Brain pericyte (primary cell): ENCODE measurements at regions not wholly inside any gene's neighbourhood (a gene's known extent, or its start where the extent isn't known, plus 50 kb on each side); places are given as distances from the start of the nearest gene placed in this dataset.

Source experiments
- DNase-seq: peaks from one replicate; pipeline ENCODE4 v3.0.0-alpha.2; 2012; ENCODE audit warnings: low read depth, low spot score

DNA sequence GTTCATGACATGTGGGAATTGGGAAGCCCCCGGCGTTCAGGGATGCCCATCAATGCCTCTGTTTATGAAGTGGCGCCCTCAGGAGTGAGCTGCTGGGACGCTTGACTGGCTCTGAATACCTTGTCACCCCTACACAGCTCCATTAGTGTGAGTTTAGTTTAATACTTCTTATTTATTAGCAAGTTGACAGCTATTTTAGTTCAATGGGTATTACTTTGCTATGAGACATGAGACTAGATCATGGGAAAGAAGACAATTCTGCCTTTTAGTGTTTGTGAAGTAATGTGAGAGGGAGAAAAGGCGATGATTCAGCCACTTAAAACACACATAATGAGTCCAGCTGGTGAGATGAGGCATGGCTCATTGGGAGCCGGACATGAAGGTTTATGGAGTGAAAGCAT, 678.5 kb downstream of the NR2F2 start:
- DNase-seq = no peak

DNA sequence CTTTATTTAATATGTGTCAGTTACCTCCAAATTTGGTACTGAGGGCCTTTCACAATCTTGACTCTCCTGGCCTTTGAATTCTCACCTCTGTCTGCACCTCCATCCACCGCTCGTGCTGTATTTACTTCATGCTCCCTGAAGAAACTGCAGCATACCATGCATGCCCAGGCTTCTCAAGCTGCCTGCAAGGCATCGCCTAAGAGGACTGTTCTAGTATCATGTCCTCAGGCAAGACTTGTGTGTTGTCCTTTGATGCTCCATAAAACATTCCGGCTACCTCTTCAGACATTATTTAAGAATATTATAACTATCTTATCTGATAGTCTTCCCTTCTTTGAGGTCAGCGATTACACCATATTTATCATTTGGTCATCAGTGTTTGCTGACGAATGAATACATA, 682.5 kb downstream of the NR2F2 start:
- DNase-seq = no peak

DNA sequence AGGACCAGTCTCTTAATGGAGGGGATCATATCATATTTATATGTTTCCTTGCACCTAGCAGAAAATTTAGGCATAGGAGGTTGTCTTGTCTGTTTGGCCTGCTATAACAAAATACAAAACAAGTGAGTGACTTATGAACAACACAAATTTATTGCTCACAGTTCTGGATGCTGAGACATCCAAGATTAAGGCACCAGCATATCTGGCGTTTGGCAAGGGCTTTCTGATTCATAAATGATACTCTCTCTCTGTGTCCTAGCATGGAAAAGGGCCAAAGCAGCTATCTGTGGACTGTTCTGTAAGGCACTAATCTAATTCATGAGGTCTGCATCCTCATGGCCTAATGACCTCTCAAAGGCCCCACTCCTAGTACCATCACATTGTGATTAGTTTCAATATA, 683.0 kb downstream of the NR2F2 start:
- no peak for DNase-seq

GRCh38 chr15:97014001-97014400, 683.5 kb downstream of the NR2F2 start:
- DNase-seq = no peak

- DNase-seq = no peak
Measured at GRCh38 chr15:97023488-97023844, 693.0 kb downstream of the NR2F2 start.

DNA sequence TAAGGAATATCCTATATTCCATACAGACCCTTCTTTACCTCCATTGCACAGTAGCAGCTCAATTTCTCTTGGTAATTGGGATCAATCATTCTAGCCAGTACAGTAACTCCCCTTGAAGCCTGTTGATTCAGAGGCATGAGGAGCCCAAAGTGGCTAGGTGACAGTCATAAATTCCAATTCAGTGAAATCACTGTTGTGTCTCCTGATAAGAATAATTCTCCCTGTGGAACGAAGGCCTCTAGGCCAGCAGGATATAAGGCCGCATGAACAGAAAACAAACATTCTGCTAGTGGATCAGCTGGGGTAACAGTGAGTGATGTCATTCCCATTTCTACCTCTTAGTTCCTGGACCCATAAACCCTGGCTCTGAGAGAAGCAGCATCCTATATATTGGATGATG, 696.3 kb downstream of the NR2F2 start:
- DNase-seq = no peak

DNA sequence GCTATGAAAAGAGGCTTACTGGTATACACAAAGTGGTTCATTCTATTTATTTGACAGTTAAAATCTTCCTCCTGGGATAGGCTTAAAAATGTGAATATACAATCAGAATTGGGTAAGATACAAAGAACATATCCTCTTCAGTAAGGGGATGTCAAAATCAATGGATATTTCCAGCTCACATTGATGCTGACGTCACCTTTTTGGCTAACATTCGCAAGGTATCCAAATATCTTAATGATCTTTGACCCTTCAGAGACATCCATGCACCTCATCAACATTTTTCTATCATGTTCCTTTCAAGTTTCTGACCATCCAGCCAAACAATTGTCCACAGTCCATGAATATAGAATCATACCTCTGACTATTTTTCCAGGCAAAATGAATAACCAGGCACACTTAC, 697.3 kb downstream of the NR2F2 start:
- DNase-seq = no peak

- DNase-seq = no peak
Measured at GRCh38 chr15:97030251-97030650, 699.8 kb downstream of the NR2F2 start.

DNA sequence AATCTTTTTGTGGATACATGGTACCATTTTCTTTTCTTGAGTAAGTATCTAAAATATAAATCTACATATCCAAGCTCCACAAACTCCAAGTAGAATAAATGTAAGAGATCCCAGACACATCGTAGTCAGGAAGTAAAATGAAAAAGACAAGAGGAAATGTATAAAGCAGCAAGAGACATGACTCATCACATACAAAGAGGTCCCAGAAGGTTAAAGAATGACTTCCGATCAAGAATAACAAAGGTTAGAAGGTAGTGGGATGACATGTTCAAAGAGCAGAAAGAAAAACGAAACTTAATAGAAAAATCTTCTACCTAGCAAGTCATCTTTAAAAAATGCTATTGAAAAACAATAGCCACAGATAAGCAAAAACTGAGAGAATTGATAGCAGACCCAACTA, 705.8 kb downstream of the NR2F2 start:
- DNase-seq = no peak

DNA sequence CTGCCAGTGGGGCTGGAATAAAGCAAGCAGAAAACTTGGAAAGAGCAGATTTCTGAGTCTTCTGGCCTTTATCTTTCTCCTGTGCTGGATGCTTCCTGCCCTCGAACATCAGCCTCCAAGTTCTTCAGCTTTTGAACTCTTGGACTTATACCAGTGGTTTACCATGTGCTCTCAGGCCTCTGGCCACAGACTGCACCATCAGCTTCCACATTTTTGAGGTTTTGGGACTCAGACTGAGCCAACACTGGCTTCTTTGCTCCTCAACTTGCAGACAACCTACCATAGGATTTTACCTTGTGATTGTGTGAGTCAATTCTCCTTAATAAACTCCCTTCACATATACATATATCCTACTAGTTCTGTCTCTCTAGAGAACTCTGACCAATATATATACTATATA, 706.6 kb downstream of the NR2F2 start:
- DNase-seq = no peak

GRCh38 chr15:97045666-97046421, 715.3 kb downstream of the NR2F2 start:
- no peak for DNase-seq

DNA sequence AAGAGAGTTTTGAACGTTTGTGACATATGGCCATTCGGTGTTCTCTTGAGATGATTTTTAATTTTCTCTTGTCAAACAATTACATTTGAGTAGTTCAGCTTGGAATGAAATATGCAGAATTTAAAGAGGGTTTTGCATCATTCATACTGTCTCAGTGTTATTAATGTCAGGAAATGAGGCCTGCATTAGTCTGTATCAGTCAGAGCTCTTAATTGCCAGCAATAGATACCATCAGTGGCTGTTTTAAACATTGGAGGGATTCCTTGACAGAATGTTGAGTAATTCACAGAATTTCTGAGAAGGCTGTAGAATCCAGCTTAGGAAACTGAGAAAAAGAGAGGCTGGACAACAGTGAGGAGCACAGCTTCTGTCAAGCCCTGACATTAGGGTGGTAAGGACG, 722.0 kb downstream of the NR2F2 start:
- no peak for DNase-seq

DNA sequence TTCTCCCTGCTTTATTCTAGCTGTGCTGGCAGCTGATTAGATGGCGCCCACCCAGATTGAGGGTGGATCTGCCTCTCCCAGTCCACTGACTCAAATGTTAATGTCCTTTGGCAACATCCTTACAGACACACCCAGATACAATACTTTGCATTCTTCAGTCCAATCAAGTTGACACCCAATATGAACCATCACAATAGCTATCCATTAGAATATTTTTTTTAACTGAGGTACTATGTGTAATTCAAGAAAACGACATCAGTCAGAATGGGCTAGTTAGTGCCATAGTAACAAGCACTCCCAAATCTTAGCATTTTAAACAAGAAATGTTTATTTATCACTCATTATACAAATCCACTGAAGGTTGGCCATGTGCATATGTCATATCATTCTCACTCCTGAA, 723.1 kb downstream of the NR2F2 start:
- no peak for DNase-seq

- no peak for DNase-seq
Measured at GRCh38 chr15:97057503-97057902, 727.0 kb downstream of the NR2F2 start.

GRCh38 chr15:97059281-97059680, 728.8 kb downstream of the NR2F2 start:
- no peak for DNase-seq

- DNase-seq = no peak
Measured at GRCh38 chr15:97061392-97061791, 730.9 kb downstream of the NR2F2 start.

DNA sequence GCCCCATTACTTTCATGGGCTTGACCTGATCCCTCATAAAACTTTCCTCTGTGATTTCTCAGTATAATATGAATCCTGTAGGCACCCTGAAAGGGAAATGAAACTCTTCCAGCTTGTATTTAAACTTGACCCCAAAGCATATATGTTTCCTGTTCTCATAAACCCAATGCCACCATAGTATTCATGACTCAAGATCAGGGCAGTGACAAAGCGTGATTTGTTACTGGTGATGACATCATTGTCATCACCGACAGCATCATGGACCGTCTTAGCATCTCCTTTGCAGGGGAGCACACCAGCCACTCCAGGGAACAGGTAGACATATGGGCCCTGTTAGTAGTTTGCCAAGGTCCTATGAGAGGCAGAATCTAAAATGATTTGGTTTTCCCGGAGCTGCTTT, 741.2 kb downstream of the NR2F2 start:
- no peak for DNase-seq

DNA sequence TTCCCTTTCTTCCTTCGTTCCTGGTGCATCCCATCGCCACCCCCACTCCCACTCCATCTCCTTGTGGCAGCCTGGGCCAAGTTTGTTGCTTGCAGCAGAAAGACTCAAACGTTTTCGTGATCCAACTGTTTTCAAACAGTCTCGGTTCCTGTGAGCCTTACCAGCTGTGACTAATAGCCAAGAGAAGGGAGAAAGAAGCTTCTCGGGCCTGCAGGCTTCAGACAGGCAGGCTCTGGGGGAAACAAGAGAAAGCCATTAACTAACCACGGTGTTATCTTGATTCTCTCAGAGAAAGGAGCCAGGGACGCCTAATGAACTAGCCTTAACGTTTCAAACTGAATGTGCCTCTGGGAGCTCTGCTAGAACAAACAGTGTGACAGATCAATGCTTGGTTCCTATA, 742.0 kb downstream of the NR2F2 start:
- DNase-seq = no peak

- no peak for DNase-seq
Measured at GRCh38 chr15:97076011-97076410, 745.5 kb downstream of the NR2F2 start.

- no peak for DNase-seq
Measured at GRCh38 chr15:97077975-97078374, 747.5 kb downstream of the NR2F2 start.

DNA sequence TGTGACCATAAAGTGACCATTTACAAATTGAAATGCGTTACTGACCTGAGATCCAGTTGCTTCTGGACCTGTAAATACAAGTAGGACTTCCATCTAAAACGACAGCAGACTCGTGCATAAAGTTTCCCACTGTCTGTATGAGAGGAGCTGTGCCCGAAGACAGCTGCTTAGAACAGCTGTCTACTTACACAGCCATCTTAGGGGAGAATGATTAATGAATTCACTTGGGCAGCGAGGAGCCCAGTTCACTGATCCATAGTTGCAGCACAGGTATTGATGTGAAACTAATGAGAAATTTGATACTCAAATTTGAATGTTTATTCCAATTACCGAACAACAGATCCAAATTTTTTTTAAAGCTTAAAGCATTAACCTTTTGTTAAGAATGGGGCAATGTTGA, 748.1 kb downstream of the NR2F2 start:
- DNase-seq = no peak

- no peak for DNase-seq
Measured at GRCh38 chr15:97081666-97082226, 751.2 kb downstream of the NR2F2 start.

GRCh38 chr15:97082830-97083229, 752.3 kb downstream of the NR2F2 start:
- DNase-seq = no peak

DNA sequence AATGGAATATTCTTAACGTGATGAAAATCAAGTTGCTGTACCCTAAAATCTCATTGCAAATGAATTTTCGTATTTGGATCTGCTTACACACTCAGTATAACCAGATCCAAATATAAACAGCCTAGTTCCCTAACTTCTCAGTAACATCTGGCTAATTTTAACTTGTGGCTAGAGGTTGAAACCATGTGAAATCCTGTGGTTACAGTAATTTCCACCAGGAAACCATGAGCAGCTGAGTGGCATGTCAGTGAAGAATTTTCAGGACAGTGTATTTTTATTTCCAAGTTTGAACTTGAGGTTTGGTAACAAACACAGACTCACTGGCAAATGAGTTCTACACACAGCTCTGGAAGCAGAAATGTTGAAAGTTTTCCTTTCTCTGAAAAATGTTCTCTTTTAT, 754.1 kb downstream of the NR2F2 start:
- DNase-seq = no peak
